HCT116 (cell line): ENCODE measurements at regions not wholly inside any gene's neighbourhood (a gene's known extent, or its start where the extent isn't known, plus 50 kb on each side); places are given as distances from the start of the nearest gene placed in this dataset.

Source experiments
- ATAC-seq: fragments of 200-7000 bp; cut with Tn5 transposase; 2 replicates; pipeline ENCODE4 v1.9.1; 2020; ENCODE audit warnings: mild to moderate bottlenecking, moderate library complexity
- BruUV-seq: library from RNA; stranded (reverse); fragments of 400-500 nt; replicated peaks from 2 replicates; lab custom pipeline; 2021; lab: Mats Ljungman, UMichigan
- CTCF ChIA-PET: fragments of 300-600 bp; sonication (Branson Sonifier 250); formaldehyde crosslinking; loops from one replicate; lab custom pipeline; 2021; ENCODE audit warnings: antibody characterized with exemption; lab: Charles Lee
- POLR2A ChIA-PET: fragments of 300-600, 350-600 bp; sonication (Branson Sonifier 250); formaldehyde crosslinking; loops from one replicate; lab custom pipeline; 2021; ENCODE audit warnings: antibody characterized with exemption; lab: Charles Lee
- RAD21 ChIA-PET, 2 experiments: fragments of 300-600 bp; sonication (Branson Sonifier 250); formaldehyde crosslinking; loops; one replicate each; lab custom pipeline; 2023; ENCODE audit warnings: low total read pairs in 2 of 2; ENCODE audit not compliant: uncharacterized antibody in 2 of 2, unreplicated experiment in 2 of 2, low non-redundant PET in 1 of 2; lab: Charles Lee
- DNase-seq: peaks from one replicate; pipeline ENCODE4 v3.0.0-alpha.2; 2010; ENCODE audit warnings: low read depth, low spot score
- H2AFZ ChIP-seq: fragments of 200-600 bp; shearing (Covaris generic), sonication (generic); 2 replicates; pipeline ENCODE4 v1.6.1; 2017; ENCODE audit warnings: low read depth, mixed run types, mixed read lengths, antibody characterized with exemption, low read length; ENCODE audit not compliant: poor library complexity, severe bottlenecking
- H3K27ac ChIP-seq: 2 replicates; pipeline ENCODE4 v1.5.1; 2012; ENCODE audit warnings: low read depth, low read length
- H3K27me3 ChIP-seq: fragments of 200-600 bp; sonication (generic); 2 replicates; pipeline ENCODE4 v1.6.1; 2016; ENCODE audit warnings: mixed run types, low read length, mixed read lengths; ENCODE audit not compliant: insufficient read depth
- H3K36me3 ChIP-seq, 2 experiments: fragments of 200-500 bp in 1 of 2; fragments of 200-600 bp in 1 of 2; sonication (Bioruptor generic) in 1 of 2; sonication (generic) in 1 of 2; 2 replicates each; pipeline versions ENCODE4 v1.5.1 to v1.6.1; 2014 to 2016; ENCODE audit warnings: low read length in 2 of 2, inconsistent platforms in 1 of 2, mixed read lengths in 1 of 2, mixed run types in 1 of 2; ENCODE audit not compliant: insufficient read depth in 2 of 2, control insufficient read depth in 1 of 2
- H3K4me1 ChIP-seq, 2 experiments: fragments of 200-600 bp in 1 of 2; sonication (generic) in 1 of 2; 2 replicates each; pipeline versions ENCODE4 v1.5.1 to v1.6.1; 2012 to 2017; ENCODE audit warnings: low read length in 2 of 2, inconsistent platforms in 1 of 2, mild to moderate bottlenecking in 1 of 2, mixed read lengths in 1 of 2, mixed run types in 1 of 2, moderate library complexity in 1 of 2; ENCODE audit not compliant: insufficient read depth in 2 of 2, control insufficient read depth in 1 of 2
- H3K4me2 ChIP-seq: fragments of 200-600 bp; sonication (generic); 2 replicates; pipeline ENCODE4 v1.6.1; 2017; ENCODE audit warnings: mixed run types, low read length, mixed read lengths
- H3K4me3 ChIP-seq, 2 experiments: fragments of 200-600 bp in 1 of 2; sonication (generic) in 1 of 2; replicated peaks in 1 of 2; 2 replicates each; pipeline ENCODE4 v1.5.1; 2011 to 2016; ENCODE audit warnings: low read length in 2 of 2, control low read depth in 1 of 2, low read depth in 1 of 2, mild to moderate bottlenecking in 1 of 2, mixed read lengths in 1 of 2, mixed run types in 1 of 2
- H3K79me2 ChIP-seq: fragments of 200-600 bp; sonication (generic); 2 replicates; pipeline ENCODE4 v1.6.1; 2017; ENCODE audit warnings: mild to moderate bottlenecking, mixed run types, low read length, moderate library complexity, mixed read lengths; ENCODE audit not compliant: insufficient read depth
- H3K9ac ChIP-seq: fragments of 200-600 bp; sonication (generic); 2 replicates; pipeline ENCODE4 v1.6.1; 2016; ENCODE audit warnings: low read length, mixed read lengths
- H3K9me2 ChIP-seq: fragments of 200-600 bp; sonication (generic), shearing (Covaris generic); 2 replicates; pipeline ENCODE4 v1.6.1; 2017; ENCODE audit warnings: mixed run types, mild to moderate bottlenecking, moderate library complexity; ENCODE audit not compliant: insufficient read depth
- H3K9me3 ChIP-seq, 2 experiments: fragments of 200-500 bp in 1 of 2; fragments of 200-600 bp in 1 of 2; sonication (Bioruptor generic) in 1 of 2; sonication (generic) in 1 of 2; 2 replicates each; pipeline ENCODE4 v1.6.1; 2014 to 2017; ENCODE audit warnings: low read length in 2 of 2, mixed read lengths in 2 of 2, inconsistent platforms in 1 of 2, low read depth in 1 of 2, mild to moderate bottlenecking in 1 of 2, mixed run types in 1 of 2, moderate library complexity in 1 of 2; ENCODE audit not compliant: control insufficient read depth in 1 of 2, insufficient read depth in 1 of 2
- H4K20me1 ChIP-seq: fragments of 200-600 bp; sonication (generic), shearing (Covaris generic); 2 replicates; pipeline ENCODE4 v1.6.1; 2017; ENCODE audit warnings: mixed run types, mild to moderate bottlenecking, moderate library complexity; ENCODE audit not compliant: insufficient read depth
- ATF3 ChIP-seq: IDR thresholded peaks from 2 replicates; pipeline ENCODE4 v1.6.1; 2012
- CBX3 ChIP-seq: IDR thresholded peaks from 2 replicates; pipeline ENCODE4 v1.6.1; 2012; ENCODE audit warnings: low read depth
- ELF1 ChIP-seq: IDR thresholded peaks from 2 replicates; pipeline ENCODE4 v1.6.1; 2012; ENCODE audit warnings: low read depth, borderline replicate concordance
- EZH2 ChIP-seq: fragments of 200-600 bp; sonication (generic); IDR thresholded peaks from 2 replicates; pipeline ENCODE4 v1.6.1; 2017; ENCODE audit warnings: antibody characterized with exemption, mixed run types
- EZH2phosphoT487 ChIP-seq: fragments of 200-600 bp; IDR thresholded peaks from 2 replicates; pipeline ENCODE4 v1.6.1; 2018; ENCODE audit warnings: antibody characterized with exemption, borderline replicate concordance
- FOSL1 ChIP-seq: IDR thresholded peaks from 2 replicates; pipeline ENCODE4 v1.6.1; 2012; ENCODE audit warnings: low read depth
- JUND ChIP-seq: IDR thresholded peaks from 2 replicates; pipeline ENCODE4 v1.6.1; 2012
- REST ChIP-seq: IDR thresholded peaks from 2 replicates; pipeline ENCODE4 v1.6.1; 2012; ENCODE audit warnings: low read depth
- SRF ChIP-seq: IDR thresholded peaks from 2 replicates; pipeline ENCODE4 v1.6.1; 2012; ENCODE audit warnings: low read depth
- TCF7L2 ChIP-seq: IDR thresholded peaks from 2 replicates; pipeline ENCODE4 v1.7.0; 2011; ENCODE audit warnings: borderline replicate concordance, inconsistent platforms; ENCODE audit not compliant: insufficient read depth, insufficient read length; ENCODE audit errors: extremely low read depth
- YY1 ChIP-seq: IDR thresholded peaks from 2 replicates; pipeline ENCODE4 v1.6.1; 2011; ENCODE audit warnings: low read length, low read depth, moderate library complexity, mild to moderate bottlenecking; ENCODE audit not compliant: insufficient replicate concordance; ENCODE audit errors: extremely low read depth
- ZFX ChIP-seq: fragments of 450-650 bp; IDR thresholded peaks from 2 replicates; pipeline ENCODE4 v1.6.1; 2017
- ZNF274 ChIP-seq: fragments of 200-500 bp; sonication (Bioruptor generic); IDR thresholded peaks from 2 replicates; pipeline ENCODE4 v1.6.1; 2014; ENCODE audit warnings: mild to moderate bottlenecking, low read depth, low read length, inconsistent platforms
- intact Hi-C: fragments of 100-400 bp; cut with micrococcal nuclease; formaldehyde crosslinking; loops from 2 replicates; pipeline ENCODE4 v1.10.0; 2022
- TF ChIP-seq, protein P1 (sequence below): IDR thresholded peaks from 2 replicates; pipeline ENCODE4 v1.6.1; 2012

DNA sequence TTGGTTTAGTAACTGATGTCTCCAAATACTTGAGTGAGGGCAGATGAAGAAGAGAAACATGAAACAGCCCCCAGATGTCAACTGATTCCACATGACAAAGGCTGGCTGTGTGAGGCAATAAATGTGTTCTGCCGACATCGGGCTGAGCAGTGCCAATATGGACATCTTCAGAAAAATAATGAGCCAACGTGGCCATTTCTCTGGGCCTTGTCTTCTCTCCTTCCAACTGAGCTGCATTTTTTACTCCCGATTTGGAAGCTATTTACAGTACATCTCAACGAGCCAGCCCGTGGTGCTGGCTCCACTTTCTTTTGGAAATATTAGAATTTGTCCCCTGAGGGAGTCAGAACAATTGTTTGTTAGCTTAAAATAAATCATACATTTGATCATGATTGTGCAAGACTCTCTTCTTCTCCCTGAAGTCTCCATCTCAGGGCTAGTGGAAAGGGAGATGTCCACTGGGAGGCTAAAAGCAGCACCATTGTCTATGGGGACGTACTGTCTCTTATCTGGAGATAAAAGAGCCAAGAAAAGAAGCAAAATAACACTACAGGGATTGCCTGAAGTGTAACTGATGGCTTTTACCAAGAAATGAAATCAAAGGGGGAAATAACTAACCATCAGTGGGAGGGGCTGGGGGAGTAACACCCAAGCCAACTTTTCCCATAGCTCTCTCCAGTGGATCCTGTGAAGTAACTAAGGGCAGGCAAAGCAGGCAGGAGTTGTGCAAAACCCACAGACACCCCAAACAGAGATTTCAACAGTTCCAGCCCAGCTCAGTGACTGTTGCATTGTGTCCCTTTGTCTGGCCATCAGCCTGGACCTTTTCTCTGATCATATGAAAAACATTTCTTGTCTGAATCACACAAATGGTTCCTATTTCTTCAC, 114.8 kb downstream of the RDH14 start:
- Histone ChIP-seq H3K4me1 (no peaks in the 10 kb centered on the region), H3K79me2 (no peaks in the 10 kb centered on the region), H3K9ac (no peak overlapping the region), H3K4me2 (no peak overlapping the region), H4K20me1 (no peaks in the 10 kb centered on the region), H3K9me3 (no peaks in the 10 kb centered on the region), H3K27me3 (peaks cover 46% of the 10 kb centered on the region), H3K36me3 (no peaks in the 10 kb centered on the region), H3K4me3 (no peak overlapping the region), H2AFZ (no peak overlapping the region), H3K9me2 (no peaks in the 10 kb centered on the region), H3K27ac (no peak overlapping the region)
- TF ChIP-seq EZH2phosphoT487 (no peak), ZNF274 (no peak), CBX3 (no peak), TCF7L2 (no peak)
- TF ChIP-seq, protein P1, sequence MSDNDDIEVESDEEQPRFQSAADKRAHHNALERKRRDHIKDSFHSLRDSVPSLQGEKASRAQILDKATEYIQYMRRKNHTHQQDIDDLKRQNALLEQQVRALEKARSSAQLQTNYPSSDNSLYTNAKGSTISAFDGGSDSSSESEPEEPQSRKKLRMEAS = no peak
- DNase-seq = no peak
- no TSS peak for BruUV-seq
- ATAC-seq = no peak
- CTCF ChIA-PET = no interaction called here
- intact Hi-C loops = no loop called here
- RAD21 ChIA-PET = no interaction called here
- POLR2A ChIA-PET = no interaction called here

DNA sequence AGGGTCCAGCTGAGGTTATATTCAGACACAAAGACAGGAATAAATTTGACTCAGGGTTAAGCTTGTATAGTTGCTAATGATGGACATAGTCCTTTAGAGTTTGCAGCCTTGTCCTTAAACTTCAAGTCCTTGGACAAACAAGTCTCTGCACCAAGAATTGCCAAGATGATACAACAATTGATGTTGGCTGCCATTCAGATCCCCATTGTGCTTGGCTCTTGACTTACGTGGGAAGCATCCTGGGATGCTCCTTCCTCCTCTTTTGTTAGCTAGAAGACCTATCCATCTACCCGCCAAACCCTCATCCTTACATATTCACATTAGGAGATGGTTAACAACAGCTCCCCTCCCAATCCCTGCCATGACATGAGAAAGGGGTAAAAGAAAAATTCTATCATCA, 115.6 kb downstream of the RDH14 start:
- intact Hi-C loops = no loop called here
- peaks cover 51% of the 10 kb centered on the region for H3K27me3 ChIP-seq
- CTCF ChIA-PET = no interaction called here
- TF ChIP-seq, protein P1 = no peak
- no peak for TF ChIP-seq ZFX
- TF ChIP-seq SRF = no peak
- no peak for TF ChIP-seq YY1
- TF ChIP-seq REST = no peak
- TF ChIP-seq EZH2 = no peak
- TF ChIP-seq EZH2phosphoT487 = no peak
- TF ChIP-seq ELF1 = no peak
- TF ChIP-seq FOSL1 = no peak
- no peak for TF ChIP-seq JUND
- no peak for TF ChIP-seq ZNF274
- TF ChIP-seq ATF3 = no peak

More for the DNA sequence above, 115.6 kb downstream of the RDH14 start:
- Histone ChIP-seq H3K4me3 (no peak overlapping the region), H3K9me3 (no peaks in the 10 kb centered on the region), H2AFZ (no peak overlapping the region), H3K4me1 (no peaks in the 10 kb centered on the region), H3K79me2 (no peaks in the 10 kb centered on the region), H3K27ac (no peak overlapping the region), H3K4me2 (no peak overlapping the region), H3K9me2 (no peaks in the 10 kb centered on the region), H3K9ac (no peak overlapping the region), H4K20me1 (no peaks in the 10 kb centered on the region), H3K36me3 (no peaks in the 10 kb centered on the region)
- ChIA-PET RAD21 (no interaction called here), POLR2A (no interaction called here)
- BruUV-seq = no TSS peak
- ATAC-seq (no peak), DNase-seq (no peak)
